SKM-1 (cell line): ENCODE measurements at regions not wholly inside any gene's neighbourhood (a gene's known extent, or its start where the extent isn't known, plus 50 kb on each side); places are given as distances from the start of the nearest gene placed in this dataset.

Experiments
- DNase-seq: peaks from one replicate; lab custom pipeline; 2025; ENCODE audit not compliant: unreplicated experiment; lab: John Stamatoyannopoulos, UW

DNA sequence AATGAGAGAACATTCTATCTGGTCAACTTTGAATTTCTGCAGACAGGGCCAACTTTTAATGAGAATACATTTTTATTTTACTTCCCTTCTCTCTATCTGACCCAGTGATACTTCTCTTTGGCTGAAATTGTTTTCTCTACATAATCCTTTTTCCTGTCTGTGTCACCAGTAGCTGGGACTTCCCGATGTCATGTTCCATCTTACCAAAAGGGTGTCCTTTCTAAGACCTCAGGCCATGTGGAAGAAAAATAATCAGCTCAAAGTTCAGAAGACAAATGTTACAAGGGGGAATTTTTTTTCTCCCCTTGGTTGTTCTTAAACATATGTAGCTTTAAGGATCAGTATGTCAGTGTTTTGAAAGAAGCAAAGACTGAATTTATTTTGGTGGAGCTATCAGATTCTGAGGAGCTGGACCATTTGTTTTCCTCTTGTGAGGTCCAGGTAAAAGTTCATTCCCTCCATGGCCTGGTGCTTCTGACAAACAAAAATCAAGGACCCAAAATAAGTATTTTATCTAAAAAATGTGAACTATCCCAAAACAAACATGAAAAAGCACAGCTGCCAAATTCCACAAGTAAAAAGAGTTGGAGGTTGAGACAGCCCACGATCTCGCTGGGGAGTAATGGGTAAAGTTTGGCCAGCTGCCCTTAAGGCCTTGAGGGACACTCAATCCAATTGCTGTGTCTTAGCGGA, 859.4 kb upstream of the NR2F2 start:
- DNase-seq: no peak

DNA sequence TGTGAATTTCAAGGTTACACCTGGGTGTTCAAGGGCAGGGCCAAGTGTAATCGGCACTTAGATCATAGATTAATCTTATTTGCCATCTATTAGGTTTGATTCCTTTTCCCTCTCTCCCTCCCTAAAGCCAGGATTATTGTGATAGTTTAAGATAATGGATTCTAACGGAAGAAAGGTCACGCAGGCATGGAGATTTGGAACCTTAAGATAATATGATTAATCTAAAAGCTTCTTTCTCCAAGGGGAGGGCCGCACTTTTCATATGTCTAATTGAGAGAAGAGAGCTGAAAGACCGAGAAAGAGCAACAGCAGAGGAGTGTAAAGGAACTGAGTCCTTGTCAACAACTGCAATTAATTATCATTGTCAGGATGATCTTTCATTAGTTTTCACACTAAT, 858.8 kb upstream of the NR2F2 start:
- no peak for DNase-seq

DNA sequence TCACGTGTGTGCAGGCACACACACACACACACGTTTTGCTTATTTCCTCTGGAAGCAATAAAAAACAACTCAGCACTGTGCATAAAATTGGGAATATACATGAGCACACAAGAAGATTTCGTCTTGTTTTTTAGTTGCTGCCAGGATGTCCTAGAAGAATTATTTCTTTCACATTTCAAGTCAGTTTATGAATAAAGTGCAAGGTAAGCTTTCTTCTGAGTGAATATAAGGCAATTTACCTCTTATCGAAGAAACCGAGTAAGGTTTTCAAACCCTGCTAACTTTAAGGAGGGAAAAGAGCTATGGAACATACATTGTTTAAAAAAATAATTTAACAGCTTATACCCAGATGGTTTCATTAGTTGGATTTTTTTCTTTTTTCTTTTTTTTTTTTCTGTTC, 855.4 kb upstream of the NR2F2 start:
- DNase-seq: no peak

DNA sequence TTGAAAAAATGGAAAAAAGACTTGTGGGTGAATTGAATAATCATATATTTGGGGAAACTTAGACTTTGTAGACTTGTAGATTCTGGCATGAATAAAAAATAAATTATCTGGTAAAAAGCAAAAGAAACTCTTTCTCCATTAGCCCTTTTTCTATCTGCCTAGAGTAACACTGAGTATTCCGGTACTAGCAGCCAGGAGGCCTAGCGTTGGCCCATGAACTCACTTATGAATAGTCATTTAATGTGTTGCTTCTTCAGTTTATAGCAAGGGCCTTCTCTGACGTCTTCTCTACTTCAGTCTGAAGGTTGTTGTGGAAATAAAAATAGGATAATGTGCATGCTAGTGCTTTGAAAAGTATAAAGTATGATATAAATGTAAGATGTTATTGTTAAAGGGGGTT, 851.2 kb upstream of the NR2F2 start:
- no peak for DNase-seq

DNA sequence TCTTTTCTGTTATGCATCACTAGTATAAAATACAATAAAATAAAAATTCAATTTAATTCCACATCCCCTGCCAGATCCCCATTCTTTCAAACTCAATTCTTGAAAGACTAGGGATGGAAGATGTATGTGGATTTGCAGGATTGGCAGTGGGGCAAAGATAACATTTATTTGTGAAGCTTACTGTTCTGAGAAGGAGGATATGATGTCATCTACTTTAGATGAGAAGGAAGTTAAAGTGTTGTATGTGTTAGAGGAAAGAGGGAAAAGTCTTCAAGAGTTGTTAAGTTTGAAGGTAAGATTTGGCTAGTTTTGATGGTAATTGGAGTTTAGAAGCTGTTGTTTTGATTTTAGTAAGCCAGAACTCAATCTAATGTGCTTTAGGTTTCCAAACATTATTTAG, 845.1 kb upstream of the NR2F2 start:
- DNase-seq: no peak

DNA sequence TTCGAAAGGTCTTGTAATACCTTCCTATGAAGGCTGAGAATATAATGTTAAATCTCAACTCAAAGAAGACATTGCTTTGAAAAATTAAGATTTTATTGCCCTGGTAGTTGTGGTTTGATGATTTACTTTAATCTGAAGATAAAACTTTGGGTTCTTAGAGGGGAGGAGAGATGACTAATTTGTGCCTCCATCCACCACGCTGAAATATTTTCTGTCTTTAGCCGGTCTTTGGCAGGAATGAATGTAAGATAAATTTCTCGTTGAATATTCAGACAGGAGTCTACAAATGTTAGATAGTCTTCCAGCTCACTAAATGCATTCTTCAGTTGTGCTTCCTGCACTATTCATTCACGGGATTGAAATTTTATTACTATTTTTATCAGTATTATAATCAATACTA, 844.3 kb upstream of the NR2F2 start:
- DNase-seq: no peak

DNA sequence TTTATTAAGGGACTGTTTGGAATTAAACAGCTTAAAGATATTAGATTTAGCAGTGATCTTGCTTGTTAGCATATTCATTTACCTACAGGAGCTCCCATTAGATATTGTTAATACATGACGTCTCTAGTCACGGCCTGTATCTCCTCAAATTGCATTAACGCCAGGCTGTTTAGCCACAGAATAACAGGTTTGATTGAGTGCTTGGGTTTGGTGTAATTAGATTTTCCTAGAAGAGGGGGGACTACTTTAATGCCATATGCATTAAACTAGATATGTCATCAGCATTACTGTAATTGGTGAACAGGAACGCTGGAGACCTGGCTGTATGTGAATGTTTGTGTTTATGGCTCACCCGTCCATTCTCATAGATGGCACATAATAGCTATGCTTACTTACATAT, 841.4 kb upstream of the NR2F2 start:
- no peak for DNase-seq

DNA sequence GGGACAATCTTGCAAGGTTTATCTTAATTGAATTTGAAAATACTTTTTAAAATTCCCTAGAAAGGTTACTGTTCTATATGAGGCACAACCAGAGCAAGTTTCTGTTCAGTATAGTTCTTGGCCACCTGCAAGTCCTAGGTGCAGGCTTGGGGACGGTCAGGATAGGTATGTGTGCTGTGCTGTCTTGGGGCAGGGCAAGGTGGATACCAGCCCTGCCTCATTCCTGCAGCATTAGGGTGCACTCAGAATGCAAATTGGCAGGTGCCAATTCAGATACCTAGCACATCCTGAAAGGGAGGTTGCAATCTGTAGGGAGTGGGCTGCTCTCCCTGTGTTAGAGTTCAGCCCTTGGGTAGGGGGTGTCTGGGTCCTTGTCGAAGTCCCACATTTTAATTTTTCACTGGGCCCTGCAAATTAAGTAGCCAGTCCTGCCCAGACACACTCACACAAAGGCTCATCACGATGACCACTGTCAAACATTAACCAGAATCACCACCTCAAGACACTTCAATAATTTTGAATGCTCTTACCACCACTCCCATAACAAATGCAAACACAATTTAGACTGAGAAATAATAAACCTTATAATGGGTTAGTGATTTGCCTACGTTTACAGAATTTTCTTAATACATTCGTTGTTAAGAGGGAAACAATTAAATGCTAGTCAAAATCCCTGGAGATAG, 838.0 kb upstream of the NR2F2 start:
- no peak for DNase-seq

DNA sequence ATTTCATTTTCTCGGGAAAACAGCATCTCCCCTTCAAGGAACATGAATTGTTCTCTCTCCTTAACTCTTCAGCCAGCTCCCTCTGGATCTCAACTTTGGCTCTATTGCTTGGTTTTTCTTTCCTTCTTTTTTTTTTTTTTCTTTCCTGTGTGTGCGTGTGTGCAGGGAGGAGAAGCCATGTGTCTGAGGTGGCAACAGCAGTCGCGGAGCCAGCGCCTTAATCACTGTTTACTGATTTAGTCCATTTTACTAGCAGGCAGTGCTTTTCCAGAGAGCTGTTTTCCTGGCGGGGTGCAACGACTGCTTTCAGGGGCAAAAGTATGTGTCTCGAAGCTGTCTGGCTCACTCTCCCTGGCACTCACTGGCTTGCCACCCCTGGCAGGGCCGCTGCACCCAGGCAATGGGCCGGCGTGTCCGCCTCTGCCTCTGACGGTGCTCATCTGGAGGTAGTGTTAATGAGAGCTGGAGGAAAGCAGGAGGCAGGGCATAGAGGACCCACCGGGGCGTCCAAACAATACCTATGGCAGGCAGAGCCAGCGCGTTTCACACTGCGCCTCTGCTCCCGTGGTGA, 835.4 kb upstream of the NR2F2 start:
- DNase-seq: no peak

DNA sequence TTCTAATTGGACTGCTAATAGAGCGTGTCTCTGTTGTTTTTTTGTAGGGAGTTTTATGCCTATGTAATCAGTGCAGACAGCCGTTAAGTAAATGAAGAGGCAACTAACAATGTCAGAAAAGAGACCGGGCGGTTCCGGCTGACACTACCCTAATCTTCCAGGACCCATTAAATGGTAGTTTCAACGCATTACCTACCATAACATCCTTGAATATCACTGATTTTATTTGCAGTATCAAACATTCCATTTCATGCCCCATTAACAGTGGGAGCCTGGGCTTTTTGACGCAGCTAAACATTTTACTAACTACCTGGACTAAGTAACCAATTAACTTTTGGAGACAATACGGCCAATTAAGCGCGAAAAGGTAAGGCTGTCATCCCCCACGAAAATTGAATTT, 832.9 kb upstream of the NR2F2 start:
- DNase-seq: no peak

DNA sequence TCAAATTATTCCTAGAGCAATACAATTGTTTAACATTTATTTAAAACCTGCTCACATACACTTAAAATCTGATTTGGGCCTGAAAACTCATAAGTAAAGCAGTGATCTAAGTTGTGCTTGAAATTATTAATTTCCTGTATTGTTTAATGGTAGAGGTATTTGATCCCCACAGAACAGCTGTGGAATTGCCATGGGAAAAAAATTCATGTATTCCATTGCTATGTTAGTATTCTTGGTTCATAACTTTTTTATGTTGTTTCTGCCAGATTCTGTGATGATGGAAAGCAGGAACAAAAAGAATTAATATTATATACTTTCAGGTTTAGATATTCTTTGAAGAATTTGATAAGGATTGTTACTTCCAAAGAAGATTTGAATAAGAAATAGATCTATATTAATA, 831.5 kb upstream of the NR2F2 start:
- no peak for DNase-seq

DNA sequence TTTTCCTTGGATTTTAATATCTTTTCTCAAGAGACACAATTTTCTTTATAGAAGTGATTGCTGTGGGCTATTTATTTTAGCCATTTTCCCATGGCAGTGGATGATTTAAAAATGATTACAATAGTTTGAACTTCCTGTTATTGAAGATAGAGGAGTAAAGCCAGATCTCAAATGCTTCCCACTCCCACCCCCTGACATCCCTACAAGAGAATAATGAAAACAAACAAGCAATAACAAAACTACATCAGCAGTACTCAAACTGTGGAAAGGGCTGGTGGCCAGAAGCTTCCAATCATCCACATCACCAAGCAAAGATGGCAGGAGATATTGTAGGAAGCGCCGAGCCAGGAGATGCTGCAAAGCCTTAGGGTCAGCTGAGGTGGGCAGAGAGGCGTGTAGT, 831.1 kb upstream of the NR2F2 start:
- DNase-seq: no peak

DNA sequence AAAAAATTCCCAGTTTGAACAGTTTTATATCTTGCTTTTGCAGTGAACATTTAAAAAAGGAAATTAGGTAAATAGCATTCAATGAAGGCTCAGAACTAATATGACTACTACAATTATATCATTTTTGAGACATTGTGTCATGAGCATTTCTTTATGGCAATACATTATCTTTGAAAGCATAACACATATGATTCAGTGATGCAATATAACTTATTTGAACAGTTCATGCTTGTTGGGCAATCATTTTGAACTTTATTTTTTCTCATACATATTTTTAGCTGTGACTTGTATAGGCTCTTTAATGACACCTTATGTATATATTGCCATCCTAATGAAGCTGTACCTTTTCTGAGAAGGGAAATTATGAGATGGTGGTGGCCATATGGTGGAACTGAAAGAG, 828.6 kb upstream of the NR2F2 start:
- no peak for DNase-seq

DNA sequence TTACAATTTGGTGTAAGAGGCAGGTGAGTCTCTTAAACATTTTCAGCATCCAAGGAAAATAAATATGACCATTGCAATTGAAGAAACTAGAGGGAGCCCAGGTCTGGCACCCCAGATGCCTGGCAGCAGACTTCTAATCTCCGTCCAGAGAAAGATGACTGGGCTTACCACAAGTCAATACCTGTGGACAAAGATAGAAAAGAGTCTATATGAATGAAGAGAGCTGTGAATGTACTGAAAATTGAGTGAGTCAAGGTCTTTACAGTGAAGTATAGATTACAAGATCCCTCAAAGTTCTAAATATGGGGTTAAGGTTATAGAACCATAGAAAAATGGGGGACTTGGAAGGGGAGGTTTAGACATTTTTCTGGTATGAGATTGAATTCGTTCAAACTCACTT, 827.4 kb upstream of the NR2F2 start:
- DNase-seq: no peak

DNA sequence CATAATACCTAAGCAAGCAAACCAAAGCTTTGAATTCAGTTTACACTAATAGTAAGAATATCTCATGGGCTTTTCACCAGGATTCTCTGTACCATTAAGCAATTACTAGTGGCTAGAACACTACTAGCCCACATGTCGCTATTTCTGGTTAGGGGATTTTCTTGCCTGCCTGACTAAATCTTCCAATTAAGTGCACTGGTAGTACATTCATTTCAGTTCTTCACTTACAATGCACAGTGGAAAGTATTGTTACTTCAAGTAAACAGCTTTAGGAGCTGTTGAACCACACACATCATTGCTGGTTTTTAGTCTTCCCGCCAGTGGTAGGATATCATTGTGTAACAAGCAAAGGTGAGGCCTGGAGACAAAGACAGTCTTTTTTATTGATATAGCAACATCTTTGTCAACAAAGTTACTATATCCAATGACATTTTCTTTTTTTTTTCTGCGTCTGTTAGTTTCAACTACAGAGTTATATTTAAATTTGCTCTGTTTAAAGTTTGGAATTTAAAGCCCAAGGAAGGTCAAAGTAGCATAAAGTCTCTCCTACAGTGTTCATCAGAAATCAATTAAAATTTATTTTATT, 826.8 kb upstream of the NR2F2 start:
- DNase-seq: no peak

DNA sequence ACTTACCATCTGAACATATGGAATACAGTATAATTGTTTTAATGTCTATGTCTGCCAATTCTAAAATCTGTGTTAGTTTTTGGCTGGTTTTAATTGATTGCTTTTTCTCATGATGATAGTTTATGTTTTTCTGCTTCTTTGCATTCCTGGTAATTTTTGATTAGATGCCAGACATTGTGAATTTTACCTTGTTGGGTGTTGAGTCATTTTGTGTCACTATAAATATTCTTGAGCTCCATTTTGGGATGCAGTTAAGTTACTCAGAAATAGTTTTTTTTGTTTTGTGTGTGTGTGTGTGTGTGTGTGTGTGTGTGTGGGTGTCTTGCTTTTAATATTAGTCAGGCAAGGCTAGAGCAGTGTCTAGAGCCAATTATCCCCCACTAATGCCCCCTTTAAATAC, 818.8 kb upstream of the NR2F2 start:
- DNase-seq: no peak

DNA sequence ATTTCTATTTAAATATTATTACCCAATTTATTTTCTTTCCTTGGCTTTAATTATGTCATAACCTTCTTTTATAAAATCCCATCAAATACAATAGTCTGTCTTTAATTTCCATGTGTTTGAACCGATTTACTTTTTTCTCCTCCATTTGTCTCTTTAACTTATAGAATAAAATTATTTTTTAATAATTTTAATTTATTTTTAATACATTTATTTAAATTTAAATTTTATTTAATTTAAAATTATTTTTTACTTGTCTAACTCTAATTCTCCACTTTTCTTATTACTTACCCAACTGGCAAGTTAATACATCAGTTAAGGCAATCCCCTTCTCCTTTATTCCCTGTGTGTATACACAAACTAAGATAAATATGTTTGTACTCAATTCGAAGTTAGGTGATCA, 817.6 kb upstream of the NR2F2 start:
- DNase-seq: no peak

DNA sequence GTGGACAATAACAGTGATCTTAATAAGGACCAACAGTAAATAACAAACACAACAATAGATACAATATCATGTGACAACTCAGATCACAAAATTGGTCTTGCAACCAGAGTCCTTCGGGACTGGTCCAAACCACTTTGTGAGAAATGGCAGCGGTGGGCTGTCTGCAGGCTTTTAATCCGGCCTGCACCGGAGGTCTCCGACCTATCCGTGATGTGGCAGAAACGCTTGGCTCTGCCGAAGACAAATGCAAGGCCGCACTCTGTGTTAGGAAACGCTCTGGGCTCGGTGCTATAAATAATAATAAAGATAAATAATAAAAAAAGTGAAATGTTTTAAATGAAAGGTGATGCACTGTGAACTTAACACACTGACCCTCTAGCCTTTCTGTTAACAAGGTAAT, 810.6 kb upstream of the NR2F2 start:
- no peak for DNase-seq

DNA sequence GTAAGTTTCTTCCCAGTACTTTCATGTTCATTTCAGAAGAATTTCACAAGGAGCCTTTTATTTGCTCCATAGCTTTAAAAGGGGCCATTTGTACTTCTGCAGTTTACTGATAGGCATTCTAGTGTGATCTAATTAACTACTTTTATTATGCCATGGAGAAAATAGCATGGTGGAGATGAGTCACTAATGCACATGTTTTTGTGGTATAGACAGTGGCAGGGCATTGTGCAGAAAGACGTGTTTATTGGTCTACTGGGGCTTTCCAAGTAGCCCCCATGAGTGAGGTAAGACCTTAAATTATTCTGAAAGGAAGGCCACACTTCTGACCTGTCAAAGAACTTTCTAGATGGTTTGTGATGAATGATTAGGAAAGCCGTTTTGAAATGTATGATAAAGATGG, 810.0 kb upstream of the NR2F2 start:
- DNase-seq: no peak

DNA sequence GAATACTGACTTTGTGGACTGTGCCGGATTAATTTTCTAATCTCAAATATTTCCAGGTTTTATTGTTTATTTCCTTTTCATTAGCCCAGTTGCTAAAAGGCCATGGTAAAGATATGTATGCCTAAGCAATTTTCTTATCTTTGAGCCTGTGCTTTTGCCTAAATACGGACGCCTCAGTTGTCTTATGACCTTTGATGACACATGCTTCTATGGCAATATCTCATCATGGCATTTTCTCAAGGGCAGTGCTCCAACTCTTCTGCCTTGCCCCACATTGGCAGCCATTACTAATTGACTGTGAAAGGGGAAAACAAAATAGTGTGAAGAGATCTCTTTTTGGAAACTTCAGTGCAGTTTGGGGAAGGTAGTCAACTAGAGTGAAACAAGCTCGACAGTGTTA, 809.6 kb upstream of the NR2F2 start:
- DNase-seq: no peak

DNA sequence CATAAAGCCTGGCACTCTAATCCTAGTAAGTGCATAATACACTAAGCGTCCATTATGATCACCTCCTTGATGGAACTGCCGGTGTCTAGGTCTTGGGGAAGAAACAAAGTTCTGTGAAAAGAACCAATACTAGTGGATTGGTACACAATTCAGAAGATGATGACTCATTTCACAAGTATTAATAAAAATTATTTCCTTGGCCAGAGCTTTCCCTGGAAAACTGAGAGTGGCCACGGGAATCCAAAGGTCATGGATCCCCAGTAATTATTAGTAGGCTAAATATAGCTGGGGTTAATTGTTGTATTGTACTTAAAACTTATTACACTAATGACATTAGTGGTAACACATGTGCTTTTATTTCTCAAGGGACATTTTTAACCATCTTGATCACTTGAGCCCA, 808.0 kb upstream of the NR2F2 start:
- DNase-seq: no peak

DNA sequence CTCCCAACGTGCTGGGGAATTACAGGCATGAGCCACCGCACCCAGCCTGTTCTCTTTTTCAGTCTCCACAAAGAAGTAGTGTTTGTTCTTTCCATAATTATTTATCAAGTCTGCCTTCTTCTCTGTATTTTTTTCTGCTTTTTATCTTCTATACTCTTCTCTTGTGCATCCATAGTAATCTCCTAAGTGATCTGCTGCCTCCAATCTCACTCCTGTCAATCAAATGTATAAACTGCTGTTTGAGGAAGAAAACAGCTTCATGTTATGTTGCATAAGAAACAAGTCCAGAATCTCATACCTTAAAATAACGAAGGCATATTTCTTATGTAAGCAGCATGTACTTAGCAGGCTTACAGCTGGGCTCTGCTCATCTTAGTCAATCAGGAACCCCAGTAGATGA, 801.6 kb upstream of the NR2F2 start:
- DNase-seq: no peak
